ENCODE measurements at regions not wholly inside any gene's neighbourhood (a gene's known extent, or its start where the extent isn't known, plus 50 kb on each side); places are given as distances from the start of the nearest gene placed in this dataset.

- no peak overlapping the region for H2BK15ac ChIP-seq (ENCODE audit: low read length)
- H2AK5ac ChIP-seq (ENCODE audit: low read depth, low read length): no peak overlapping the region
- ChIA-PET CTCF (ENCODE audit: partially characterized antibody) (no interaction called here), POLR2A (ENCODE audit: partially characterized antibody) (no interaction called here)
- no peak for DNase-seq (ENCODE audit: low read depth in 1 of 2, low spot score in 2 of 2)
- no peaks in the 10 kb centered on the region for H3K79me2 ChIP-seq (ENCODE audit: control insufficient read depth in 1 of 2, insufficient read depth in 2 of 2, low read length in 2 of 2)
- H4K8ac ChIP-seq (ENCODE audit: extremely low read depth, insufficient read depth, low read length): no peak overlapping the region; the same call in 1 of the 2 replicates
- H3K56ac ChIP-seq (replicated peaks; ENCODE audit: insufficient read length, low read depth, low read length): no peak overlapping the region
- H3K4me2 ChIP-seq (ENCODE audit: insufficient read depth in 1 of 2, low read depth in 2 of 2, low read length in 2 of 2): no peak overlapping the region
- H3K9ac ChIP-seq (replicated peaks in 1 of 4; ENCODE audit: extremely low read depth in 1 of 4, low read depth in 3 of 4, low read length in 3 of 4): no peak overlapping the region
- H3K9me3 ChIP-seq (ENCODE audit: insufficient read depth in 2 of 2, low read depth in 1 of 2, low read length in 1 of 2): no peaks in the 10 kb centered on the region
- no peak overlapping the region for H4K91ac ChIP-seq (replicated peaks; ENCODE audit: insufficient read length, low read length)
- H3K4me1 ChIP-seq (replicated peaks in 1 of 4; ENCODE audit: control insufficient read depth in 3 of 4, insufficient read depth in 4 of 4, low read length in 3 of 4): no peaks in the 10 kb centered on the region; a peak in 1 of 7 replicates
- no peak overlapping the region for H3K4me3 ChIP-seq (ENCODE audit: extremely low read depth in 1 of 4, insufficient read depth in 2 of 4, low read depth in 3 of 4, low read length in 4 of 4)
- no peaks in the 10 kb centered on the region for H4K20me1 ChIP-seq (replicated peaks in 1 of 2; ENCODE audit: control insufficient read depth in 1 of 2, insufficient read depth in 2 of 2, low read length in 2 of 2)
- no peak overlapping the region for H4K5ac ChIP-seq (ENCODE audit: insufficient read length, low read depth, low read length)
- H2AFZ ChIP-seq (ENCODE audit: low read length): peak overlapping the region; percentile 89; the same call in 1 of the 2 replicates
- H3K23me2 ChIP-seq (ENCODE audit: low read depth, low read length): no peaks in the 10 kb centered on the region; the same call in 1 of the 2 replicates
- no peak overlapping the region for H2BK5ac ChIP-seq (ENCODE audit: low read depth, low read length)
- TF ChIP-seq TAF1 (IDR thresholded peaks at IDR 0.05; ENCODE audit: low read depth, low read length): no peak
- no peak for TF ChIP-seq PHF8 (conservative IDR thresholded peaks at IDR 0.05; ENCODE audit: low read depth, low read length)
- no peak for TF ChIP-seq SAP30 (IDR thresholded peaks at IDR 0.05; ENCODE audit: insufficient read depth, insufficient replicate concordance, low read length)
- TF ChIP-seq YY1 (IDR thresholded peaks at IDR 0.05; ENCODE audit: low read depth, low read length): no peak
- no peak for TF ChIP-seq ZNF274 (IDR thresholded peaks at IDR 0.05; ENCODE audit: borderline replicate concordance, extremely low read depth, low read length)
- TF ChIP-seq EZH2 (IDR thresholded peaks at IDR 0.05; ENCODE audit: low read depth, low read length, severe bottlenecking): no peak
- TF ChIP-seq SP1 (IDR thresholded peaks at IDR 0.05; ENCODE audit: low read depth, low read length): no peak
- no peak for TF ChIP-seq HDAC2 (IDR thresholded peaks at IDR 0.05; ENCODE audit: borderline replicate concordance in 1 of 2, low read depth in 2 of 2, low read length in 2 of 2)
- no peak for TF ChIP-seq BRCA1 (IDR thresholded peaks at IDR 0.05; ENCODE audit: low read depth, low read length)
- TF ChIP-seq KDM5A (IDR thresholded peaks at IDR 0.05; ENCODE audit: low read length): no peak
- no peak overlapping the region for H3K18ac ChIP-seq (ENCODE audit: extremely low read depth, low read length)
- H3K27ac ChIP-seq (ENCODE audit: low read depth, low read length): no peak overlapping the region
- no peak overlapping the region for H2BK20ac ChIP-seq (ENCODE audit: low read length)
- no peak overlapping the region for H2BK12ac ChIP-seq (ENCODE audit: low read depth, low read length)
- H3K79me1 ChIP-seq (ENCODE audit: low read depth, low read length): no peaks in the 10 kb centered on the region
- H3K36me3 ChIP-seq (ENCODE audit: control insufficient read depth in 2 of 4, insufficient read depth in 4 of 4, low read length in 3 of 4): no peaks in the 10 kb centered on the region
- no peak overlapping the region for H2BK120ac ChIP-seq (replicated peaks; ENCODE audit: low read depth, low read length)
- FAIRE-seq: no peak
- H3K27me3 ChIP-seq (replicated peaks in 1 of 4; ENCODE audit: control insufficient read depth in 3 of 4, extremely low read depth in 1 of 4, insufficient read depth in 3 of 4, low read length in 3 of 4): no peaks in the 10 kb centered on the region
- H3K14ac ChIP-seq (ENCODE audit: insufficient read length): no peak overlapping the region
- no peak overlapping the region for H3K23ac ChIP-seq (ENCODE audit: insufficient read length)
- WGBS, 2 experiments (ENCODE audit: extremely low coverage in 1 of 2, insufficient coverage in 1 of 2, insufficient read length in 1 of 2, insufficient replicate concordance in 2 of 2, low coverage in 1 of 2, low lambda C conversion rate in 2 of 2, missing lambda C conversion rate in 1 of 2): 79% methylated on average over 3 of the region's 3 CpGs; no CpG with 5 or more reads in 1 of the 2 experiments
- no peak overlapping the region for H3K4ac ChIP-seq (replicated peaks; ENCODE audit: insufficient read length, low read depth, low read length)
Observed at GRCh38 chr18:28846958-28847357, 670.0 kb upstream of the CDH2 start.
